ENCODE measurements at regions not wholly inside any gene's neighbourhood (a gene's known extent, or its start where the extent isn't known, plus 50 kb on each side); places are given as distances from the start of the nearest gene placed in this dataset.

- 95% methylated on average over 3 of the region's 3 CpGs for WGBS (ENCODE audit: insufficient coverage)
- no peaks in the 10 kb centered on the region for H3K36me3 ChIP-seq (ENCODE audit: control insufficient read depth, insufficient read depth, low read length)
- peaks cover 14% of the 10 kb centered on the region for H3K4me1 ChIP-seq (ENCODE audit: control insufficient read depth, insufficient read depth, low read length)
- no peak for ATAC-seq
- Mint-ChIP-seq H3K4me1 (peaks cover 20 to 32% of the 10 kb centered on the region in 2 donors), H3K27me3 (ENCODE audit: low read depth in 2 of 2) (peaks cover 0 to 2% of the 10 kb centered on the region in 2 donors), H3K27ac (no peak overlapping the region), H3K36me3 (no peaks in the 10 kb centered on the region), H3K9me3 (no peaks in the 10 kb centered on the region), H3K4me3 (peak overlapping the region; percentile 11)
- TF ChIP-seq CTCF (IDR thresholded peaks at IDR 0.05), result no peak
- no peak overlapping the region for H3K4me3 ChIP-seq (ENCODE audit: low read length)
- no peaks in the 10 kb centered on the region for H3K9me3 ChIP-seq (ENCODE audit: control insufficient read depth, insufficient read depth, low read length)
- H3K27me3 ChIP-seq (ENCODE audit: control insufficient read depth, insufficient read depth, low read length), result no peaks in the 10 kb centered on the region
- DNase-seq, result no peak
- no peak overlapping the region for H3K27ac ChIP-seq (ENCODE audit: low read length)
- intact Hi-C loops (cut with micrococcal nuclease), result loop anchor here (2.0 kb wide), 1 partner anchor 29 kb away; no protein-coding TSS in a partner anchor
These were observed 55.9 kb upstream of the BMP2K start for GRCh38 chr4:78720204-78720603.

- peaks cover 14% of the 10 kb centered on the region for H3K4me1 ChIP-seq (ENCODE audit: control insufficient read depth, insufficient read depth, low read length)
- H3K9me3 ChIP-seq (ENCODE audit: control insufficient read depth, insufficient read depth, low read length), result no peaks in the 10 kb centered on the region
- peak overlapping the region; percentile 8 for H3K27ac ChIP-seq (ENCODE audit: low read length)
- no peaks in the 10 kb centered on the region for H3K27me3 Mint-ChIP-seq (ENCODE audit: low read depth in 2 of 2)
- H3K36me3 Mint-ChIP-seq, result no peaks in the 10 kb centered on the region
- no peaks in the 10 kb centered on the region for H3K36me3 ChIP-seq (ENCODE audit: control insufficient read depth, insufficient read depth, low read length)
- peaks cover 20 to 32% of the 10 kb centered on the region in 2 donors for H3K4me1 Mint-ChIP-seq
- no peaks in the 10 kb centered on the region for H3K9me3 Mint-ChIP-seq
- peak; percentile 58 to 76 (median 76) for ATAC-seq
- intact Hi-C loops (cut with micrococcal nuclease), result loop anchor here (2.0 kb wide), 1 partner anchor 28 kb away; no protein-coding TSS in a partner anchor
- 7% methylated on average over 10 of the region's 10 CpGs for WGBS (ENCODE audit: insufficient coverage)
- H3K4me3 ChIP-seq (ENCODE audit: low read length), result no peak overlapping the region
- DNase-seq, result peak in 1 of 2 donors; percentile 26
- peak overlapping the region; percentile 75 to 86 for H3K27ac Mint-ChIP-seq
- peak overlapping the region; percentile 65 for H3K4me3 Mint-ChIP-seq
- TF ChIP-seq CTCF (IDR thresholded peaks at IDR 0.05), result no peak
- no peaks in the 10 kb centered on the region for H3K27me3 ChIP-seq (ENCODE audit: control insufficient read depth, insufficient read depth, low read length)
These were observed 55.0 kb upstream of the BMP2K start for GRCh38 chr4:78720994-78721677.

GRCh38 chr4:78721747-78722146, 54.4 kb upstream of the BMP2K start:
- H3K4me1 ChIP-seq (ENCODE audit: control insufficient read depth, insufficient read depth, low read length), result peaks cover 14% of the 10 kb centered on the region
- H3K27ac ChIP-seq (ENCODE audit: low read length), result no peak overlapping the region
- H3K36me3 ChIP-seq (ENCODE audit: control insufficient read depth, insufficient read depth, low read length), result no peaks in the 10 kb centered on the region
- Mint-ChIP-seq H3K36me3 (no peaks in the 10 kb centered on the region), H3K27ac (peak overlapping the region; percentile 75 to 86), H3K9me3 (no peaks in the 10 kb centered on the region), H3K27me3 (ENCODE audit: low read depth in 2 of 2) (no peaks in the 10 kb centered on the region), H3K4me1 (peaks cover 20 to 32% of the 10 kb centered on the region in 2 donors), H3K4me3 (no peak overlapping the region)
- TF ChIP-seq CTCF (IDR thresholded peaks at IDR 0.05), result no peak
- H3K27me3 ChIP-seq (ENCODE audit: control insufficient read depth, insufficient read depth, low read length), result no peaks in the 10 kb centered on the region
- H3K4me3 ChIP-seq (ENCODE audit: low read length), result no peak overlapping the region
- peak in 1 of 3 donors; percentile 15 for ATAC-seq
- no peak for DNase-seq
- 93% methylated on average over 4 of the region's 4 CpGs for WGBS (ENCODE audit: insufficient coverage)
- H3K9me3 ChIP-seq (ENCODE audit: control insufficient read depth, insufficient read depth, low read length), result no peaks in the 10 kb centered on the region
- intact Hi-C loops (cut with micrococcal nuclease), result loop anchor here (2.0 kb wide), 1 partner anchor 27 kb away; no protein-coding TSS in a partner anchor

Measured in natural killer cell (primary cell).